ENCODE measurements at regions not wholly inside any gene's neighbourhood (a gene's known extent, or its start where the extent isn't known, plus 50 kb on each side); places are given as distances from the start of the nearest gene placed in this dataset.

DNA sequence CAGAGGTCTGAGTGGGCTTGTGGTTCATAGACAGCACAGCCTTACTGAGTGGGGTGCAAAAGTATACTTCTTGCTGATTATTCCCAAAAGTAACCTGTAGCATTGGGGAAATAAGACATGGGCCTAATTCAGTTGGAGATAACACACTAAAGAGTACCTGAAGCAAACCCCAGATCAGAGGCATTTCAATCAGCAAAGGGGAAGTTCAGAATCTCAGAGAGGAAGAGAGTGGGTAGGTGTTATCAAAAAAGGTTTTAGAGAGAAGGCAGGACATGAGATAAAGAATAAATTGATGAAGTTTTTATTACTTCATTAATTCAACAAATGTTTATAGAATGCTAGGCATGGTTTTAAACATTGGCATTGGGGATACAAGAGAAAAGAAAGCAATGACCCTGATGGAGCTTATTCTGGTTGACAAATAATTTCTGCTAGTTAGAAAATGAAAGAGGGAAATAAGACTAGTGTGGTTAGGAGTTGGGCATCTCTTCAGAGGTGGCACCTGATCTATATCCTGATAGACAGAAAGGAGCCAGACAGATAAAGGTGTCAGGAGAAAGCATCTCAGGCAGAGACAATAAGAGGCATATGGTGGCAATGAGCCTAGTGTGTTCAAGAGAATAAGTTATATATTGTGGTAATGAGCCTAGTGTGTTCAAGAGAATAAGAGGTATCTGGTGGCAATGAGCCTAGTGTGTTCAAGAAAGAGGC lies 153.8 kb upstream of the SETBP1 start:
- Mint-ChIP-seq H3K36me3 (no peaks in the 10 kb centered on the region), H3K4me3 (no peak overlapping the region), H3K27ac (no peak overlapping the region), H3K9me3 (no peaks in the 10 kb centered on the region), H3K27me3 (ENCODE audit: insufficient read depth, low read depth) (no peaks in the 10 kb centered on the region), H3K4me1 (peaks cover 4% of the 10 kb centered on the region)
- no peak overlapping the region for H3K27ac ChIP-seq
- H3K4me3 ChIP-seq = no peak overlapping the region
- H3K36me3 ChIP-seq = no peaks in the 10 kb centered on the region
- no peak for DNase-seq (ENCODE audit: low spot score)
- H3K4me1 ChIP-seq = no peaks in the 10 kb centered on the region
- no peaks in the 10 kb centered on the region for H3F3A ChIP-seq (ENCODE audit: low read depth)
- no peaks in the 10 kb centered on the region for H3K9me3 ChIP-seq (ENCODE audit: low read depth)
- no peak overlapping the region for H3K4me2 ChIP-seq
- H2AFZ ChIP-seq (replicated peaks) = no peak overlapping the region
- TF ChIP-seq EZH2 (IDR thresholded peaks at IDR 0.05) (no peak), EZH2phosphoT487 (IDR thresholded peaks at IDR 0.05) (no peak)
- TF ChIP-seq, protein P1, sequence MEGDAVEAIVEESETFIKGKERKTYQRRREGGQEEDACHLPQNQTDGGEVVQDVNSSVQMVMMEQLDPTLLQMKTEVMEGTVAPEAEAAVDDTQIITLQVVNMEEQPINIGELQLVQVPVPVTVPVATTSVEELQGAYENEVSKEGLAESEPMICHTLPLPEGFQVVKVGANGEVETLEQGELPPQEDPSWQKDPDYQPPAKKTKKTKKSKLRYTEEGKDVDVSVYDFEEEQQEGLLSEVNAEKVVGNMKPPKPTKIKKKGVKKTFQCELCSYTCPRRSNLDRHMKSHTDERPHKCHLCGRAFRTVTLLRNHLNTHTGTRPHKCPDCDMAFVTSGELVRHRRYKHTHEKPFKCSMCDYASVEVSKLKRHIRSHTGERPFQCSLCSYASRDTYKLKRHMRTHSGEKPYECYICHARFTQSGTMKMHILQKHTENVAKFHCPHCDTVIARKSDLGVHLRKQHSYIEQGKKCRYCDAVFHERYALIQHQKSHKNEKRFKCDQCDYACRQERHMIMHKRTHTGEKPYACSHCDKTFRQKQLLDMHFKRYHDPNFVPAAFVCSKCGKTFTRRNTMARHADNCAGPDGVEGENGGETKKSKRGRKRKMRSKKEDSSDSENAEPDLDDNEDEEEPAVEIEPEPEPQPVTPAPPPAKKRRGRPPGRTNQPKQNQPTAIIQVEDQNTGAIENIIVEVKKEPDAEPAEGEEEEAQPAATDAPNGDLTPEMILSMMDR (IDR thresholded peaks at IDR 0.05) = no peak
- H3K27me3 ChIP-seq = no peaks in the 10 kb centered on the region
- H4K20me1 ChIP-seq (ENCODE audit: low read depth) = no peaks in the 10 kb centered on the region
- no peak overlapping the region for H3K9ac ChIP-seq
- no peaks in the 10 kb centered on the region for H3K79me2 ChIP-seq (ENCODE audit: low read depth)

DNA sequence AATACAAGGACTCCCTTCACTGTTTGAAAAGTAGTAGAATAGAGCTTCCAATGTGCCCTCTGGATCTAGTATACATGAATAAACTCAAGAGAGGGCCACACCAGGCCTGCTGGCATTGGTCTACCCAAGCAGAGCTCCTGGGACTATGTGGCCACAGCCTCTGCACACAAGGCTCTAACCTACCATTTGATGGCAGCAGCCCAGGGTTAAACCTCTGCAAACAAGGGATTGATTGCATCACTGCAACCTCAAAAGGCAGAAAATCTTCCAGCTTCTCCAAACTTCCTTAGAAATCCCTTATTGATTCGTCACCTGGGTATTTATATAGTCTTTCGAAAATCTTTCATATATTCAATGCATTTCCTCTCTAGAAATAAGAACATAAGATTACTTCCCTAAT lies 147.6 kb upstream of the SETBP1 start:
- no peak for DNase-seq (ENCODE audit: low spot score)
- no peaks in the 10 kb centered on the region for H3F3A ChIP-seq (ENCODE audit: low read depth)
- H3K4me2 ChIP-seq = no peak overlapping the region
- no peaks in the 10 kb centered on the region for H3K9me3 ChIP-seq (ENCODE audit: low read depth)
- H3K36me3 ChIP-seq = no peaks in the 10 kb centered on the region
- H2AFZ ChIP-seq (replicated peaks) = no peak overlapping the region
- no peak overlapping the region for H3K9ac ChIP-seq
- Mint-ChIP-seq H3K27me3 (ENCODE audit: insufficient read depth, low read depth) (peaks cover 4% of the 10 kb centered on the region), H3K4me1 (no peaks in the 10 kb centered on the region), H3K9me3 (no peaks in the 10 kb centered on the region), H3K36me3 (no peaks in the 10 kb centered on the region), H3K27ac (no peak overlapping the region), H3K4me3 (no peak overlapping the region)
- no peaks in the 10 kb centered on the region for H3K4me1 ChIP-seq
- H3K27ac ChIP-seq = no peak overlapping the region
- no peak for TF ChIP-seq EZH2 (IDR thresholded peaks at IDR 0.05)
- TF ChIP-seq EZH2phosphoT487 (IDR thresholded peaks at IDR 0.05) = no peak
- TF ChIP-seq, protein P1 (IDR thresholded peaks at IDR 0.05) = no peak
- H4K20me1 ChIP-seq (ENCODE audit: low read depth) = no peaks in the 10 kb centered on the region
- H3K79me2 ChIP-seq (ENCODE audit: low read depth) = no peaks in the 10 kb centered on the region
- H3K4me3 ChIP-seq = no peak overlapping the region
- H3K27me3 ChIP-seq = no peaks in the 10 kb centered on the region

DNA sequence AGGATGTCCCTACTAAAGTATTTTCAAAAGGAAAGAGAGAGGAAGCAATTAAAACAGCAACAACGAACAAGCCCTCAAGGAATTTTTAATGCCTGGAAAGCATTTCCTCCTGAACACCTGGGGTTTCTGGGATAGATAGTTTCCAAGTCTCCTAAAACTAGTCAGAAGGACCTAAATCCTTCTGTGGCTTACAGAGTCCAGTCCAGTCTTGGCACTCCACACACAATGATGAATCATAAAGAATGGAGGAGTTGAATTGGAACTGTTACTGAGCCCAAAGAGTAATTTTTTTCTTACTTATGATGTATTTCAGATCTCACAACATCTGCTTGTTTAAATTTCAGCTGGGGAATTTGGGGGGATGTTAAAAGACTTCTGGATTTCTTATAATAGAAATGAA lies 144.6 kb upstream of the SETBP1 start:
- H3K27me3 Mint-ChIP-seq (ENCODE audit: insufficient read depth, low read depth) = peaks cover 4% of the 10 kb centered on the region
- no peak overlapping the region for H3K27ac Mint-ChIP-seq
- no peaks in the 10 kb centered on the region for H3K36me3 Mint-ChIP-seq
- no peaks in the 10 kb centered on the region for H3K9me3 Mint-ChIP-seq
- Histone ChIP-seq H3F3A (ENCODE audit: low read depth) (no peaks in the 10 kb centered on the region), H2AFZ (replicated peaks) (no peak overlapping the region), H3K4me1 (no peaks in the 10 kb centered on the region), H3K79me2 (ENCODE audit: low read depth) (no peaks in the 10 kb centered on the region), H3K36me3 (no peaks in the 10 kb centered on the region), H3K27me3 (no peaks in the 10 kb centered on the region), H4K20me1 (ENCODE audit: low read depth) (no peaks in the 10 kb centered on the region), H3K4me3 (no peak overlapping the region), H3K27ac (no peak overlapping the region), H3K4me2 (no peak overlapping the region), H3K9me3 (ENCODE audit: low read depth) (no peaks in the 10 kb centered on the region), H3K9ac (no peak overlapping the region)
- no peak for DNase-seq (ENCODE audit: low spot score)
- no peaks in the 10 kb centered on the region for H3K4me1 Mint-ChIP-seq
- no peak overlapping the region for H3K4me3 Mint-ChIP-seq
- TF ChIP-seq, protein P1 (IDR thresholded peaks at IDR 0.05) = no peak
- TF ChIP-seq EZH2phosphoT487 (IDR thresholded peaks at IDR 0.05) = no peak
- TF ChIP-seq EZH2 (IDR thresholded peaks at IDR 0.05) = no peak

All from neural progenitor cell (in vitro differentiated cells).